ENCODE measurements at regions not wholly inside any gene's neighbourhood (a gene's known extent, or its start where the extent isn't known, plus 50 kb on each side); places are given as distances from the start of the nearest gene placed in this dataset.

- no peaks in the 10 kb centered on the region for H3K36me3 ChIP-seq
- DNase-seq (ENCODE audit: extremely low spot score in 2 of 2): no peak
- no peaks in the 10 kb centered on the region for H3K9me3 ChIP-seq
- no peaks in the 10 kb centered on the region for H3K4me1 ChIP-seq
- H3K27ac ChIP-seq: no peak overlapping the region
- H3K4me3 ChIP-seq: no peak overlapping the region
- intact Hi-C loops (cut with DNase I): no loop called here
- TF ChIP-seq POLR2A (IDR thresholded peaks at IDR 0.05) (no peak), POLR2AphosphoS5 (IDR thresholded peaks at IDR 0.05; ENCODE audit: insufficient read depth in 1 of 2, low read depth in 1 of 2) (no peak), CTCF (IDR thresholded peaks at IDR 0.05) (no peak)
- H3K27me3 ChIP-seq: no peaks in the 10 kb centered on the region
Measured at GRCh38 chr3:68403741-68404140, 528.6 kb downstream of the TAFA4 start.

- intact Hi-C loops (cut with DNase I): no loop called here
- Histone ChIP-seq H3K27me3 (no peaks in the 10 kb centered on the region), H3K36me3 (no peaks in the 10 kb centered on the region), H3K27ac (no peak overlapping the region), H3K9me3 (no peaks in the 10 kb centered on the region), H3K4me3 (no peak overlapping the region), H3K4me1 (no peaks in the 10 kb centered on the region)
- TF ChIP-seq POLR2AphosphoS5 (IDR thresholded peaks at IDR 0.05; ENCODE audit: insufficient read depth in 1 of 2, low read depth in 1 of 2): no peak
- no peak for TF ChIP-seq POLR2A (IDR thresholded peaks at IDR 0.05)
- TF ChIP-seq CTCF (IDR thresholded peaks at IDR 0.05): no peak
- no peak for DNase-seq (ENCODE audit: extremely low spot score in 2 of 2)
Measured at GRCh38 chr3:68402235-68402918, 530.0 kb downstream of the TAFA4 start.

- Histone ChIP-seq H3K4me3 (no peak overlapping the region), H3K4me1 (no peaks in the 10 kb centered on the region), H3K36me3 (no peaks in the 10 kb centered on the region), H3K27ac (no peak overlapping the region), H3K9me3 (no peaks in the 10 kb centered on the region), H3K27me3 (no peaks in the 10 kb centered on the region)
- TF ChIP-seq POLR2A (IDR thresholded peaks at IDR 0.05): no peak
- no peak for TF ChIP-seq CTCF (IDR thresholded peaks at IDR 0.05)
- no peak for TF ChIP-seq POLR2AphosphoS5 (IDR thresholded peaks at IDR 0.05; ENCODE audit: insufficient read depth in 1 of 2, low read depth in 1 of 2)
- no peak for DNase-seq (ENCODE audit: extremely low spot score in 2 of 2)
- intact Hi-C loops (cut with DNase I): no loop called here
Measured at GRCh38 chr3:68378631-68379030, 553.7 kb downstream of the TAFA4 start.

GRCh38 chr3:68373727-68374126 lies 558.6 kb downstream of the TAFA4 start:
- no peaks in the 10 kb centered on the region for H3K36me3 ChIP-seq
- intact Hi-C loops (cut with DNase I): no loop called here
- no peak for DNase-seq (ENCODE audit: extremely low spot score in 2 of 2)
- no peak overlapping the region for H3K27ac ChIP-seq
- H3K9me3 ChIP-seq: no peaks in the 10 kb centered on the region
- H3K27me3 ChIP-seq: no peaks in the 10 kb centered on the region
- no peaks in the 10 kb centered on the region for H3K4me1 ChIP-seq
- no peak for TF ChIP-seq POLR2AphosphoS5 (IDR thresholded peaks at IDR 0.05; ENCODE audit: insufficient read depth in 1 of 2, low read depth in 1 of 2)
- no peak for TF ChIP-seq POLR2A (IDR thresholded peaks at IDR 0.05)
- TF ChIP-seq CTCF (IDR thresholded peaks at IDR 0.05): no peak
- H3K4me3 ChIP-seq: no peak overlapping the region

GRCh38 chr3:68363796-68364195 lies 568.6 kb downstream of the TAFA4 start:
- Histone ChIP-seq H3K27ac (no peak overlapping the region), H3K36me3 (no peaks in the 10 kb centered on the region), H3K9me3 (no peaks in the 10 kb centered on the region), H3K27me3 (no peaks in the 10 kb centered on the region), H3K4me3 (no peak overlapping the region), H3K4me1 (no peaks in the 10 kb centered on the region)
- intact Hi-C loops (cut with DNase I): no loop called here
- no peak for TF ChIP-seq POLR2A (IDR thresholded peaks at IDR 0.05)
- no peak for TF ChIP-seq CTCF (IDR thresholded peaks at IDR 0.05)
- TF ChIP-seq POLR2AphosphoS5 (IDR thresholded peaks at IDR 0.05; ENCODE audit: insufficient read depth in 1 of 2, low read depth in 1 of 2): no peak
- DNase-seq (ENCODE audit: extremely low spot score in 2 of 2): no peak

Data from vagina (tissue), 2 donors.